Endothelial cell of umbilical vein (primary cell): ENCODE measurements at regions not wholly inside any gene's neighbourhood (a gene's known extent, or its start where the extent isn't known, plus 50 kb on each side); places are given as distances from the start of the nearest gene placed in this dataset.

Experiments
- CTCF ChIP-seq, 2 donors: IDR thresholded peaks; 1 replicate in 1 of 2; 2 replicates in 1 of 2; pipeline ENCODE4 v1.5.1; 2011; ENCODE audit warnings: low read length in 2 of 2, mild to moderate bottlenecking in 2 of 2, moderate library complexity in 2 of 2, control low read depth in 1 of 2, inconsistent platforms in 1 of 2, low read depth in 1 of 2; ENCODE audit not compliant: insufficient read depth in 1 of 2; ENCODE audit errors: extremely low read depth in 1 of 2
- EZH2 ChIP-seq: IDR thresholded peaks from 2 replicates; pipeline ENCODE4 v1.6.1; 2012; ENCODE audit warnings: borderline replicate concordance, low read depth, mild to moderate bottlenecking, moderate library complexity, low read length, inconsistent platforms; ENCODE audit not compliant: severe bottlenecking
- FOS ChIP-seq: IDR thresholded peaks from 2 replicates; pipeline ENCODE4 v1.6.1; 2011; ENCODE audit warnings: mild to moderate bottlenecking, low read length, moderate library complexity, borderline replicate concordance; ENCODE audit not compliant: insufficient read depth
- GATA2 ChIP-seq: IDR thresholded peaks from 2 replicates; pipeline ENCODE4 v1.7.0; 2011; ENCODE audit warnings: low read depth, mild to moderate bottlenecking, moderate library complexity, mixed read lengths, low read length; ENCODE audit not compliant: insufficient read length, insufficient read depth
- JUN ChIP-seq: IDR thresholded peaks from 2 replicates; pipeline ENCODE4 v1.6.1; 2011; ENCODE audit warnings: borderline replicate concordance, low read depth; ENCODE audit not compliant: insufficient read length, insufficient read depth
- MAX ChIP-seq: IDR thresholded peaks from 2 replicates; pipeline ENCODE4 v1.6.1; 2011; ENCODE audit not compliant: insufficient read depth, insufficient read length
- POLR2A ChIP-seq: IDR thresholded peaks from 2 replicates; pipeline ENCODE4 v1.6.1; 2012; ENCODE audit warnings: low read depth, mild to moderate bottlenecking, control low read depth, low read length
- POLR2AphosphoS5 ChIP-seq: IDR thresholded peaks from 2 replicates; pipeline ENCODE4 v1.6.1; 2012; ENCODE audit warnings: low read depth, mild to moderate bottlenecking, control low read depth, low read length, moderate library complexity; ENCODE audit not compliant: insufficient read depth

- TF ChIP-seq POLR2AphosphoS5 (no peak), CTCF (IDR thresholded peaks at IDR 0.05; ENCODE audit: extremely low read depth in 1 of 2, insufficient read depth in 1 of 2, low read depth in 1 of 2, low read length in 2 of 2) (no peak), JUN (no peak), POLR2A (no peak), MAX (no peak), EZH2 (no peak), FOS (no peak), GATA2 (no peak)
Measured at GRCh38 chr15:95629503-95630168, 700.9 kb upstream of the NR2F2 start.
